GM23338 (cell line): ENCODE measurements at regions not wholly inside any gene's neighbourhood (a gene's known extent, or its start where the extent isn't known, plus 50 kb on each side); places are given as distances from the start of the nearest gene placed in this dataset.

Experiments
- ATAC-seq: fragments of 200-7000 bp; cut with Tn5 transposase; 3 replicates; pipeline ENCODE4 v1.9.1; 2020
- DNase-seq: peaks from one replicate; pipeline ENCODE4 v3.0.0-alpha.2; 2015; ENCODE audit warnings: low spot score
- H2AFZ ChIP-seq: fragments of 200-600 bp; sonication (generic); 2 replicates; pipeline ENCODE4 v1.8.0; 2016; ENCODE audit warnings: antibody characterized with exemption, mild to moderate bottlenecking, moderate library complexity
- H3F3A ChIP-seq: fragments of 200-600 bp; sonication (generic); replicated peaks from 2 replicates; pipeline ENCODE4 v1.8.0; 2017; ENCODE audit warnings: antibody characterized with exemption, mixed run types, low read depth
- H3K27ac ChIP-seq: fragments of 200-600 bp; sonication (generic); 2 replicates; pipeline ENCODE4 v1.6.1; 2016; ENCODE audit warnings: low read depth
- H3K27me3 ChIP-seq: fragments of 200-600 bp; sonication (generic); 2 replicates; pipeline ENCODE4 v1.8.0; 2016; ENCODE audit warnings: mild to moderate bottlenecking, mixed run types, moderate library complexity; ENCODE audit not compliant: insufficient read depth
- H3K36me3 ChIP-seq: fragments of 200-600 bp; sonication (generic); 2 replicates; pipeline ENCODE4 v1.8.0; 2016; ENCODE audit warnings: mild to moderate bottlenecking; ENCODE audit not compliant: insufficient read depth
- H3K4me1 ChIP-seq: fragments of 200-600 bp; sonication (generic); 2 replicates; pipeline ENCODE4 v1.8.0; 2016; ENCODE audit warnings: mild to moderate bottlenecking, moderate library complexity; ENCODE audit not compliant: insufficient read depth
- H3K4me2 ChIP-seq: fragments of 200-600 bp; sonication (generic); 2 replicates; pipeline ENCODE4 v1.7.1; 2017; ENCODE audit warnings: mixed run types
- H3K4me3 ChIP-seq: fragments of 200-600 bp; sonication (generic); 2 replicates; pipeline ENCODE4 v1.6.1; 2016; ENCODE audit warnings: mixed run types
- H3K79me2 ChIP-seq: fragments of 200-600 bp; sonication (generic); replicated peaks from 2 replicates; pipeline ENCODE4 v1.8.0; 2017; ENCODE audit warnings: mild to moderate bottlenecking; ENCODE audit not compliant: insufficient read depth
- H3K9me2 ChIP-seq: fragments of 200-600 bp; sonication (generic); 2 replicates; pipeline ENCODE4 v1.8.0; 2017; ENCODE audit not compliant: insufficient read depth
- H4K20me1 ChIP-seq: fragments of 200-600 bp; sonication (generic); replicated peaks from 2 replicates; pipeline ENCODE4 v1.8.0; 2017; ENCODE audit warnings: mild to moderate bottlenecking; ENCODE audit not compliant: insufficient read depth
- H3K27ac Mint-ChIP-seq: 2 replicates; pipeline ENCODE4 v1.8.0; 2020; ENCODE audit warnings: inconsistent platforms, mild to moderate bottlenecking, moderate library complexity, mixed read lengths
- H3K27me3 Mint-ChIP-seq: 3 replicates; pipeline ENCODE4 v1.8.0; 2022; ENCODE audit warnings: low read depth, mild to moderate bottlenecking, moderate library complexity, mixed read lengths, inconsistent platforms; ENCODE audit not compliant: insufficient read depth, poor library complexity
- H3K36me3 Mint-ChIP-seq: 3 replicates; pipeline ENCODE4 v1.8.0; 2021; ENCODE audit warnings: low read depth, mild to moderate bottlenecking, inconsistent platforms, moderate library complexity, mixed read lengths
- H3K4me1 Mint-ChIP-seq: 3 replicates; pipeline ENCODE4 v1.8.0; 2020; ENCODE audit warnings: mild to moderate bottlenecking, inconsistent platforms, mixed read lengths
- H3K4me3 Mint-ChIP-seq: 3 replicates; pipeline ENCODE4 v1.8.0; 2021; ENCODE audit warnings: moderate library complexity, mild to moderate bottlenecking, inconsistent platforms, mixed read lengths
- H3K9me3 Mint-ChIP-seq: 3 replicates; pipeline ENCODE4 v1.8.0; 2020; ENCODE audit warnings: moderate library complexity, mild to moderate bottlenecking, inconsistent platforms, mixed read lengths
- CREB1 ChIP-seq: fragments of 250-450 bp; sonication (Bioruptor Pico); IDR thresholded peaks from 2 replicates; pipeline ENCODE4 v1.5.0; 2020; ENCODE audit warnings: low read depth, mild to moderate bottlenecking, moderate library complexity
- CTCF ChIP-seq, 2 experiments: fragments of 200-600 bp in 1 of 2; sonication (generic) in 1 of 2; conservative IDR thresholded peaks; 2 replicates each; pipeline versions ENCODE4 v1.5.1 to v1.6.1; 2016 to 2017; ENCODE audit warnings: antibody characterized with exemption in 2 of 2, low read depth in 2 of 2, mild to moderate bottlenecking in 2 of 2, moderate library complexity in 1 of 2
- ETS1 ChIP-seq: IDR thresholded peaks from 2 replicates; pipeline ENCODE4 v1.6.1; 2016; ENCODE audit warnings: antibody characterized with exemption
- EZH2 ChIP-seq: fragments of 200-600 bp; sonication (generic); IDR thresholded peaks from one replicate; pipeline ENCODE4 v1.8.0; 2017; ENCODE audit warnings: antibody characterized with exemption, mild to moderate bottlenecking, low read depth; ENCODE audit not compliant: unreplicated experiment
- EZH2phosphoT487 ChIP-seq: fragments of 200-600 bp; sonication (generic); IDR thresholded peaks from one replicate; pipeline ENCODE4 v1.8.1; 2018; ENCODE audit warnings: antibody characterized with exemption; ENCODE audit not compliant: unreplicated experiment
- JUNB ChIP-seq: IDR thresholded peaks from one replicate; pipeline ENCODE4 v1.6.1; 2016; ENCODE audit warnings: antibody characterized with exemption; ENCODE audit not compliant: unreplicated experiment
- NANOG ChIP-seq: IDR thresholded peaks from 2 replicates; pipeline ENCODE4 v1.6.1; 2016; ENCODE audit warnings: antibody characterized with exemption, borderline replicate concordance
- POLR2AphosphoS5 ChIP-seq: IDR thresholded peaks from 2 replicates; pipeline ENCODE4 v1.6.1; 2016; ENCODE audit warnings: antibody characterized with exemption, low read depth
- REST ChIP-seq: IDR thresholded peaks from one replicate; pipeline ENCODE4 v1.6.1; 2018; ENCODE audit warnings: antibody characterized with exemption; ENCODE audit not compliant: unreplicated experiment
- STAT1 ChIP-seq: IDR thresholded peaks from one replicate; pipeline ENCODE4 v1.6.1; 2016; ENCODE audit warnings: antibody characterized with exemption; ENCODE audit not compliant: unreplicated experiment
- ZNF114 ChIP-seq: fragments of 250-450 bp; sonication (Bioruptor Pico); IDR thresholded peaks from 2 replicates; pipeline ENCODE4 v1.5.0; 2020; ENCODE audit warnings: mild to moderate bottlenecking, moderate library complexity
- ZNF331 ChIP-seq: fragments of 250-450 bp; sonication (Bioruptor Pico); IDR thresholded peaks from 2 replicates; pipeline ENCODE4 v1.5.0; 2020; ENCODE audit warnings: low read depth, mild to moderate bottlenecking, moderate library complexity
- ZNF462 ChIP-seq: fragments of 250-450 bp; sonication (Bioruptor Pico); IDR thresholded peaks from 2 replicates; pipeline ENCODE4 v1.5.0; 2020; ENCODE audit warnings: mild to moderate bottlenecking, moderate library complexity

- H3F3A ChIP-seq: no peaks in the 10 kb centered on the region
- H3K27me3 ChIP-seq: no peaks in the 10 kb centered on the region
- H3K79me2 ChIP-seq: no peaks in the 10 kb centered on the region
- Mint-ChIP-seq H3K36me3 (no peaks in the 10 kb centered on the region), H3K4me1 (peaks cover 13% of the 10 kb centered on the region), H3K27me3 (peaks cover 9% of the 10 kb centered on the region), H3K27ac (no peak overlapping the region), H3K9me3 (no peaks in the 10 kb centered on the region), H3K4me3 (no peak overlapping the region)
- H3K9me2 ChIP-seq: peaks cover under 1% of the 10 kb centered on the region; the same call in 1 of the 2 replicates
- no peaks in the 10 kb centered on the region for H4K20me1 ChIP-seq
- ATAC-seq (no peak), DNase-seq (no peak)
- H2AFZ ChIP-seq: no peak overlapping the region
- no peaks in the 10 kb centered on the region for H3K36me3 ChIP-seq
- H3K4me1 ChIP-seq: peaks cover 3% of the 10 kb centered on the region; the same call in 1 of the 2 replicates
- H3K4me2 ChIP-seq: no peak overlapping the region
- no peak overlapping the region for H3K27ac ChIP-seq
- TF ChIP-seq ZNF114 (CRISPR knock-in tag) (no peak), CREB1 (no peak), EZH2phosphoT487 (no peak), EZH2 (no peak), CTCF (conservative IDR thresholded peaks at IDR 0.05; ENCODE audit: low read depth in 2 of 2) (no peak), ETS1 (no peak), ZNF331 (CRISPR knock-in tag) (no peak), STAT1 (no peak), POLR2AphosphoS5 (no peak), JUNB (no peak), ZNF462 (CRISPR knock-in tag) (no peak), NANOG (no peak), REST (no peak)
- no peak overlapping the region for H3K4me3 ChIP-seq
These were observed 161.6 kb upstream of the MKLN1 start for GRCh38 chr7:131166066-131166465.
